H9 (cell line): ENCODE measurements at regions not wholly inside any gene's neighbourhood (a gene's known extent, or its start where the extent isn't known, plus 50 kb on each side); places are given as distances from the start of the nearest gene placed in this dataset.

Experiments
- DNase-seq: peaks from one replicate; pipeline ENCODE4 v3.0.0-alpha.2; 2017
- H2AFZ ChIP-seq: one replicate; pipeline ENCODE4 v1.6.1; 2013; ENCODE audit warnings: mild to moderate bottlenecking, low read length, control low read depth, moderate library complexity
- H2AK5ac ChIP-seq: 2 replicates; pipeline ENCODE4 v1.6.1; 2013; ENCODE audit warnings: low read length, control low read depth, mixed read lengths; ENCODE audit not compliant: insufficient read length
- H2BK120ac ChIP-seq: one replicate; pipeline ENCODE4 v1.6.1; 2013; ENCODE audit warnings: low read depth, mild to moderate bottlenecking, low read length, control low read depth, inconsistent platforms; ENCODE audit not compliant: poor library complexity, severe bottlenecking
- H2BK12ac ChIP-seq: 2 replicates; pipeline ENCODE4 v1.6.1; 2013; ENCODE audit warnings: low read length, control low read depth, mixed read lengths, low read depth; ENCODE audit not compliant: insufficient read length
- H2BK15ac ChIP-seq: 2 replicates; pipeline ENCODE4 v1.6.1; 2013; ENCODE audit warnings: low read depth, low read length, control low read depth
- H2BK20ac ChIP-seq: one replicate; pipeline ENCODE4 v1.6.1; 2013; ENCODE audit warnings: low read depth, mild to moderate bottlenecking, low read length, control low read depth, inconsistent platforms; ENCODE audit not compliant: poor library complexity, severe bottlenecking
- H2BK5ac ChIP-seq: 2 replicates; pipeline ENCODE4 v1.6.1; 2013; ENCODE audit warnings: low read length, control low read depth, mixed read lengths; ENCODE audit not compliant: insufficient read length
- H3K14ac ChIP-seq: 2 replicates; pipeline ENCODE4 v1.6.1; 2013; ENCODE audit warnings: low read length, control low read depth; ENCODE audit not compliant: insufficient read depth
- H3K18ac ChIP-seq: 2 replicates; pipeline ENCODE4 v1.6.1; 2013; ENCODE audit warnings: low read depth, mild to moderate bottlenecking, mixed read lengths, low read length, control low read depth; ENCODE audit not compliant: insufficient read length
- H3K23ac ChIP-seq: 2 replicates; pipeline ENCODE4 v1.6.1; 2013; ENCODE audit warnings: low read length, control low read depth, mixed read lengths, low read depth; ENCODE audit not compliant: insufficient read length
- H3K23me2 ChIP-seq: 2 replicates; pipeline ENCODE4 v1.6.1; 2013; ENCODE audit warnings: low read depth, mild to moderate bottlenecking, mixed read lengths, low read length, control low read depth; ENCODE audit not compliant: insufficient read length, poor library complexity, severe bottlenecking
- H3K27ac ChIP-seq: 2 replicates; pipeline ENCODE4 v1.5.1; 2013; ENCODE audit warnings: low read length, control low read depth, mixed read lengths, low read depth; ENCODE audit not compliant: insufficient read length
- H3K27me3 ChIP-seq: 2 replicates; pipeline ENCODE4 v1.6.1; 2013; ENCODE audit warnings: low read length, control low read depth, inconsistent platforms; ENCODE audit not compliant: insufficient read depth
- H3K4ac ChIP-seq: 2 replicates; pipeline ENCODE4 v1.6.1; 2013; ENCODE audit warnings: low read depth, mild to moderate bottlenecking, control low read depth, inconsistent platforms, low read length, moderate library complexity
- H3K4me1 ChIP-seq: 2 replicates; pipeline ENCODE4 v1.6.1; 2013; ENCODE audit warnings: low read length, control low read depth, inconsistent platforms; ENCODE audit not compliant: insufficient read depth
- H3K4me2 ChIP-seq: 2 replicates; pipeline ENCODE4 v1.6.1; 2013; ENCODE audit warnings: low read length, control low read depth, mixed read lengths; ENCODE audit not compliant: insufficient read length, insufficient read depth
- H3K56ac ChIP-seq: 2 replicates; pipeline ENCODE4 v1.6.1; 2013; ENCODE audit warnings: low read depth, mild to moderate bottlenecking, mixed read lengths, low read length, control low read depth; ENCODE audit not compliant: insufficient read length
- H3K79me1 ChIP-seq: 2 replicates; pipeline ENCODE4 v1.6.1; 2013; ENCODE audit warnings: low read depth, mild to moderate bottlenecking, moderate library complexity, low read length, control low read depth, inconsistent platforms; ENCODE audit not compliant: insufficient read depth, poor library complexity, severe bottlenecking
- H3K79me2 ChIP-seq: 2 replicates; pipeline ENCODE4 v1.6.1; 2013; ENCODE audit warnings: low read length, control low read depth, inconsistent platforms; ENCODE audit not compliant: insufficient read depth
- H3K9ac ChIP-seq: 2 replicates; pipeline ENCODE4 v1.6.1; 2013; ENCODE audit warnings: low read length, control low read depth, mixed read lengths; ENCODE audit not compliant: insufficient read length; ENCODE audit errors: extremely low read depth
- H3K9me3 ChIP-seq: one replicate; pipeline ENCODE4 v1.6.1; 2013; ENCODE audit warnings: low read depth, low read length, inconsistent platforms; ENCODE audit not compliant: control insufficient read depth
- H3T11ph ChIP-seq: one replicate; pipeline ENCODE4 v1.6.1; 2013; ENCODE audit warnings: mild to moderate bottlenecking, low read length, control low read depth, inconsistent platforms
- H4K20me1 ChIP-seq: one replicate; pipeline ENCODE4 v1.6.1; 2013; ENCODE audit not compliant: control insufficient read depth, insufficient read length, insufficient read depth
- H4K5ac ChIP-seq: 2 replicates; pipeline ENCODE4 v1.6.1; 2013; ENCODE audit warnings: low read depth, mild to moderate bottlenecking, mixed read lengths, low read length, control low read depth; ENCODE audit not compliant: insufficient read length
- H4K8ac ChIP-seq: replicated peaks from 2 replicates; pipeline ENCODE4 v1.6.1; 2013; ENCODE audit warnings: low read length, control low read depth, mixed read lengths, low read depth; ENCODE audit not compliant: insufficient read length
- H4K91ac ChIP-seq: 2 replicates; pipeline ENCODE4 v1.6.1; 2013; ENCODE audit warnings: low read depth, mild to moderate bottlenecking, moderate library complexity, mixed read lengths, low read length, control low read depth; ENCODE audit not compliant: insufficient read length
- H3K27ac Mint-ChIP-seq, 3 experiments: 2 replicates in 2 of 3; 3 replicates in 1 of 3; pipeline ENCODE4 v1.8.0; 2020 to 2021; ENCODE audit warnings: mixed read lengths in 3 of 3, mild to moderate bottlenecking in 1 of 3, moderate library complexity in 1 of 3
- H3K27me3 Mint-ChIP-seq: 2 replicates; pipeline ENCODE4 v1.8.0; 2021; ENCODE audit warnings: low read depth, mild to moderate bottlenecking, moderate library complexity, mixed read lengths
- H3K36me3 Mint-ChIP-seq, 3 experiments: 2 replicates in 2 of 3; 3 replicates in 1 of 3; pipeline ENCODE4 v1.8.0; 2020 to 2021; ENCODE audit warnings: low read depth in 3 of 3, mixed read lengths in 3 of 3; ENCODE audit not compliant: insufficient read depth in 1 of 3
- H3K4me1 Mint-ChIP-seq, 2 experiments: 2 replicates each; pipeline ENCODE4 v1.8.0; 2020; ENCODE audit warnings: mixed read lengths in 2 of 2
- H3K4me3 Mint-ChIP-seq, 2 experiments: 2 replicates in 1 of 2; 3 replicates in 1 of 2; pipeline ENCODE4 v1.8.0; 2020 to 2021; ENCODE audit warnings: mild to moderate bottlenecking in 2 of 2, mixed read lengths in 2 of 2, moderate library complexity in 1 of 2
- H3K9me3 Mint-ChIP-seq, 2 experiments: 2 replicates in 1 of 2; 3 replicates in 1 of 2; pipeline ENCODE4 v1.8.0; 2020; ENCODE audit warnings: mild to moderate bottlenecking in 2 of 2, mixed read lengths in 2 of 2, moderate library complexity in 1 of 2
- CTCF ChIP-seq: fragments of 200-600 bp; sonication (generic); conservative IDR thresholded peaks from 3 replicates; pipeline ENCODE4 v1.8.0; 2021; ENCODE audit warnings: antibody characterized with exemption, mild to moderate bottlenecking
- WGBS: extraction: QIAGEN DNeasy Blood & Tissue Kit; methylation state at CpG from one replicate; pipeline ENCODE4 v1.1.7; 2013; ENCODE audit warnings: missing lambda C conversion rate, low lambda C conversion rate, mixed read lengths; ENCODE audit not compliant: insufficient read length; ENCODE audit errors: extremely low coverage; 5-methylcytosine and 5-hydroxymethylcytosine counted together

- H2BK5ac ChIP-seq = no peak overlapping the region
- H3K9ac ChIP-seq = no peak overlapping the region
- H2BK12ac ChIP-seq = no peak overlapping the region
- no peak overlapping the region for H3K23ac ChIP-seq
- peaks cover 12 to 16% of the 10 kb centered on the region in 2 experiments for H3K4me1 Mint-ChIP-seq
- H3K4ac ChIP-seq = no peak overlapping the region
- H3K4me1 ChIP-seq = no peaks in the 10 kb centered on the region
- no peak overlapping the region for H2AFZ ChIP-seq
- H3K79me2 ChIP-seq = no peaks in the 10 kb centered on the region
- TF ChIP-seq CTCF = no peak
- H3K18ac ChIP-seq = no peak overlapping the region
- H4K91ac ChIP-seq = no peak overlapping the region
- no peaks in the 10 kb centered on the region for H4K20me1 ChIP-seq
- no peak overlapping the region for H4K5ac ChIP-seq
- no peak overlapping the region for H3T11ph ChIP-seq
- H3K14ac ChIP-seq = no peak overlapping the region
- peak overlapping the region in 1 of 2 experiments; percentile 48; a peak in 2 of 5 replicates for H3K4me3 Mint-ChIP-seq
- no peak overlapping the region for H2BK20ac ChIP-seq
- H3K56ac ChIP-seq = no peak overlapping the region
- H3K23me2 ChIP-seq = no peaks in the 10 kb centered on the region
- no peak overlapping the region for H3K27ac Mint-ChIP-seq
- H3K79me1 ChIP-seq = no peaks in the 10 kb centered on the region
- H3K9me3 Mint-ChIP-seq = no peaks in the 10 kb centered on the region
- H3K36me3 Mint-ChIP-seq = no peaks in the 10 kb centered on the region
- H3K27me3 Mint-ChIP-seq = peaks cover 1% of the 10 kb centered on the region; the same call in 1 of the 2 replicates
- no peak overlapping the region for H3K27ac ChIP-seq
- no peak overlapping the region for H2AK5ac ChIP-seq
- H3K27me3 ChIP-seq = no peaks in the 10 kb centered on the region
- H4K8ac ChIP-seq = no peak overlapping the region
- H3K4me2 ChIP-seq = no peak overlapping the region
- no CpG with 5 or more reads among the region's 8 CpGs for WGBS
- H2BK120ac ChIP-seq = no peak overlapping the region
- no peak overlapping the region for H2BK15ac ChIP-seq
- no peak for DNase-seq
- H3K9me3 ChIP-seq = no peaks in the 10 kb centered on the region
Observed at GRCh38 chr20:50272030-50272723, 81.5 kb downstream of the CEBPB start.
